ENCODE measurements at regions not wholly inside any gene's neighbourhood (a gene's known extent, or its start where the extent isn't known, plus 50 kb on each side); places are given as distances from the start of the nearest gene placed in this dataset.

GRCh38 chr2:120630031-120630701 lies 105.5 kb upstream of the GLI2 start:
- TF ChIP-seq POLR2A (IDR thresholded peaks at IDR 0.05) (no peak), CTCF (IDR thresholded peaks at IDR 0.05) (no peak)
